ENCODE measurements at regions not wholly inside any gene's neighbourhood (a gene's known extent, or its start where the extent isn't known, plus 50 kb on each side); places are given as distances from the start of the nearest gene placed in this dataset.

DNA sequence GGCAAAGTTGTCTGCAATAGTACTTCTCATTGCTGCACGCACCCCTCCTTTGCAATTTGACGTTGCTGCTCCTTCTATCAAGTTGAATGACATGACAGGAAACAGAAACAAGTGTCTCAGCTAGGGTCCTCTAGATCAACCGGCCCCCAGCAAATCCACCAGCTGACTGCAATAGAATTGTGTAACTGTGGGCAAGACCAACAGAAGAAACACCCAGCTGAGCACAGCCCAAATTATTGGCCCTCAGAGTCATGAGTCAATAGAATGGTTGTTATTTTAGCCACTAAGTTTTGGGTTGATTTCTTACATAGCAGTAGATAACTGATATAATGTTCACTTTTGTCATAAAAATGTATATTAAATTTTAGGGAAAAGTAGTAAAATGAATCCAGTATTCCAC is 202.7 kb downstream of the MAFB start:
- DNase-seq, result no peak

DNA sequence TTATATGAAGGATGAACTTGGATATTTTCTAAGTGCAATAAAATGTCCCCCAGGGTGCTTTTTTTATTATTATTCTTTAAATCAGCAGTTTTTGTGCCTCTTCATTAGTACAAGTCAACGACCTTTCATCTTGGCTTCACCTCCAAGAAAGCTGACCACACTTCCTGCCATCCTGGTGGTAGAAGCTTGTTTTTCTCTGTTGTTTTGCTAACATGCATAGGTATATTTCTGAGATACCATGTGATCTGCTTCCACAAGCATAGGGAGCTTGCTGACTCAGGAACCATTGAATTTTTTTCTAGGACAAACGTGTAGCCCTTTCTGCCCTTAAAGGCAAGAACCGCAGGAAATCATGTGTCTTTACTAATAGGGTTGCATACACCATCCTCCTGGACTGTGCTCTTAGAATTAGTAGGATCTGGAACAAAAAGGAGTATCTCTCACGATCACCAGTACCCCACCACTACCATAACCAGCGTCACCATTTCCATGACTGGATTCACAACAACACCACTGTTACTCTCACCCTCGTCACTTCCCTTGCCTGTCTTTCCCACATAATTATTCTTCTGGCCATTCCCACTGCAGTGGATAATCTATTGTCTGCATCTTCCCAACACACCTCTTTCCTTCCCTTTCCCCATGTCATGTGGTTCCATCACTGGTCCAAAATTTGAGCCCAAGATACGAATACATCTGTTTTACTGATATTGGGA is 207.1 kb downstream of the MAFB start:
- no peak for DNase-seq

DNA sequence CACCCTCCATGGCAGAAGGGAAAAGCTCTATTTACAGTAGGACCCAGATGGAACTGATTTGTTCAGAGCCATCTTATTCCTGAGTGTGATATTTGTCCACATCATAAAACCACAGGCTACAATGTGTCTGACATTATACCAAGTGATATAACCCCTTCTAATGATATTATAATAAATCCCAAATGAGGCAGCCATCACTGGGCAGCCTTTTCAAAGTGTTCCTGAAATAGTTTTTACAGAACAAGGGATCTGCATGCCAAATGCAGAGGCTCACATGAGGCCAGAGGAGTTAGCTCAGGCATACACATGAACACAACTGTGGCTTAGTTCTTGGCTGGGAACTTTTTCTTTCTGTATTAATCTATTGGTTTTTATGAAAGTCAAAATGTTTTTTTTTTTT is 207.7 kb downstream of the MAFB start:
- DNase-seq, result no peak

DNA sequence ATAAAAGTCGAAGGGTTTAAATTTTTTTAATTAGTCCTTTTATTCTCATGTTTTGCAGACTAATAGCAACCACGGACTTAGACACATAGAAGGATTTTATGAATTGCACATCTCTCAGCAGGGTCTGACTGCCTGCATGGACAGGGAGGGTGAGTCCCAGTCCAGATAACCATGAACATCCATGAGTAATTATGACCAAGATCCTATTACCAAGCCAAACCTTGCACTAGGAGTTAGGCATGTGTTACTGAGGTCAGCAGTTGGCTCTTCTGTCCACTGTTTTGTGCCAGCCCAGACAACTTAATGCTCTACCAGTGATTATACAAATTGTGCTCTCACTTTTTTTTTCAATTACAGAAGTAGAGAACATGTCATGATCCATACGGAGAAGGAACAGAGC is 211.2 kb downstream of the MAFB start:
- DNase-seq, result no peak

DNA sequence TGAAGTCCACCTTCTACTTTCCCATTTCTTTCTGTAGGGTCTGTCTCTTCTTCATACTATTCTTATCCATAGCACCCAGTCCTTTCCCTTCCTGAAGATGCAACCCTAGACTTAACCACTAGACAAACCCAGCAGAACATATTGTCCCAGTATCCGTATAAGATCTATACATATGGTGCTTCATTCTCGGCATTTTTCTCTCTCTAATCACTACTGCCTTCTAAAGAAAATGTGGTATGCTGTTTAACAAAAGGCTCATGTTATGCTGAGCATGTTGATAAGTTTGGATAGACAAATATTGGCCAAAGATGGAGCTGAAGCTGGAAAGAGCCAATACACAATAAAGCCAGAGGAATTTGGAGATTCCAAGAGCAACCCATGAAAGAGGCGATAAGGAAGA is 212.6 kb downstream of the MAFB start:
- no peak for DNase-seq

DNA sequence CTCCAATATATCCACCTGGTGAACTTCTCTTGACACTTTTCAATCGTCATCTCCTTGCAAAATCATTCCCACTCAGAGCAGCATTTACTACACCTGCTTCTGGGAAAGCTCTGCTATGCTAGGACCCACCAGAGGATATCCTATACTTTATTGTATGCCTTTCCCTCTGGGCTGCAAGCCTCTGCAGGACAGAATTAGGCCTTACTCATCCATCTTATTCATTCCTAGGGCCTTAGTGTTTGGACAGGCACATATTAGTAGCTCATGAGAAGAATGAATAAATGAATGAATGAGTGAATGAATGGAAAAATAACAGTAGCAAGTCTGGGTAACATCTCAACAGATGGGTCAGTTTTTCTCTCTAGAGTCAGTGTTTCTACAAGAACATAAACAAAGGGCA is 216.1 kb downstream of the MAFB start:
- DNase-seq, result no peak

DNA sequence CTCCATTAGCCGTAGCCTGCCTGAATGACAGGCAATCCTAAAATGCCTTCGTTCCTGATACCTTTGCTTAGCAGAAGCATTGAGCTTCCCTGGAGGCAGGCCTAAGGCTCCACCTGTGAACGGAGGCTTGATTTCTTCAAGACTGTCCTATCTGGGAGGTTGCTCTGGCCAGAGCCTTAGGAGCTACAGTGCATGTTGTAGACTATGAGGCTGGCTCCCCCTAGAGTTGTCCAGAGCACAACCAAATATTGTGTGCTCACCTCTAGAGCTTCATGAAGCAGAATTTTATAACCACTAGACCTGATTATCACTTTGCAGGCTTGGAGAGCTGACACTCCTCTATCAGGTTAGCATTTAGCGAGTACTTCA is 217.8 kb downstream of the MAFB start:
- DNase-seq, result no peak

DNA sequence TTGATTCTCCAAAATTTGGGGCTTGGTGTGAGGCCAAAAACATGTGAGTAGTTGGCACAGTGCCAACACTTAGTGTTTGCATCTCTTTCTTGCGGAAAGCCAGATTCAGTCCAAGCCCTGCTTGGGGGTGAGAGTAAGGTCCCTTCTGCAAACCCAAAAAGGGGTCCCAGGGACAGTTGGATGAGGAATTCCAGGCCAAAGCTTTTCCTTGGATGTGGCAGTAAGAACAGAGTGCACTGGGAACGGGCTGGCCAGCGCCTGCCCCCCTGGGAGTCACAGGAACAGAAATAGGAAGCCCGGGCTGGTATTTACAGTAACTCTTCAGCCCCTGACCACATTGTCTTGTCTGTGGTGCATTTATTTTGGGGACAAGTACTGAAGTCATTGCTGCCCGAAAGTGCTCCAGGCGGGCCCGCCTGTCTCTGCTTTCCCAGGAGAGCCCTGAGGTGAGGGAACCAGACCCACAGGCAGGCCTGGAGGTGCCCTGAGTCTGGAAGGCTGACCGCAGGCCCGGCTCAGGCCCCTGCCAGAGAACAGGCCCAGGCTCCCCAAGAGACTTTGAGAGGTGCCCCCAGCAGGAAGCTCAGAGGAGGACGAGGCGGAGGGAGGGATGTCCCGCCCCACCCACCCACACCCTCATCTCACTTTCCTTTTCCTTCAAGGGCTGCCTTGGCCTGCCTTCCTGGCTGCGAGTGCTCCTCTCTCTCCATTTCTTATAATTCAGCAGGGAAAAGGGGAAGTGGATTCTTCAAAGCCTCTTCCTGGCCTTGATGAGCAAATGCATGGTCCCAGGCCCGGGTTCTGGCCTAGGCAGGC is 218.4 kb downstream of the MAFB start:
- DNase-seq, result no peak

DNA sequence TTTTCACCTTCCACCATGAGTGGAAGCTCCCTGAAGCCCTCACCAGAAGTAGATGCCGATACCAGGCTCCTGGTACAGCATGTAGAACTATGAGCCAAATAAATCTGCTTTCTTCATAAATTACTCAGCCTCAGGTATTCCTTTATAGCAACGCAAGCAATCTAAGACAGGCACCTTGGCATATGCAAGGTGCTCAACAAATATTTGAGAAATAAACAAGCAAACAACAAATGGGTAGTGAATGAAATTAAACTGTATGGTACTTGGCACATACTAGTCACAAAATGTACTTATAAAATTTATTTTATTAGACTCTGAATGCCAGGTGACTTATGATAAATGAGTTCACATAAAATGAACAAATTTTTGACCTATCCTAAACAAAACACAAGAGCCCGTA is 220.3 kb downstream of the MAFB start:
- DNase-seq, result no peak

DNA sequence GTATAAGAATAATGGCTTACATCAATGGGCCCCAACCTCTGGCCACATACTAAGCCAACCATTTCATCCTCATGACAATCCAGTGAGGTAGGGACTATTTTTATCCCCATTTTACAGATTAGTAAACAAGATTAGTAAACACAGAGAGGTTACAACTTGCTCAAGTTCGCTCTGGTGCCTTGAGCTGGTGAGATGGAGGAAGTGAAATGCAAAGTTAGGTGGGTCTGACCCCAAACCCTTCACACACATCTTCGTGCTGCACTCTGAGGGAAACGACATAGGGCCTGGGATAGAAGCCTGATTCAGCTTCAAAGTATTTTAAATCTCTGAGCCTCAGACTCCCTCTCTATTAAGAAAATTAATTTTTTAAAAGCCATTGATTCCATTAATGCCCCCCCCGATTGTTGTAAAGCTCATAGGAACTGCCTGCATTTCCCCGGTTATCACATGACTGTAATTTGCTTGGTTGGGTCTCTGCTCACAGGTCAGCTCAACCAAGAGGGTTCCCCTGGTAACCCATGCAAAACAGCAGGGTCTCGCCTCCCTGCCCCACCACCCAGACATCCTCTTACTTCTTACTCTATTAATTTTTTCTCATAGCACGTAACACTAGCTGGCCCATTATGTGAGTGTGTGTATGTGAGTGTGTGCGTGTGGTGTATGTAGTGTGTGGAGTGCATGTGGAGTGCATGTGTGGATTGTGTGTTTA is 221.2 kb downstream of the MAFB start:
- DNase-seq, result no peak

DNA sequence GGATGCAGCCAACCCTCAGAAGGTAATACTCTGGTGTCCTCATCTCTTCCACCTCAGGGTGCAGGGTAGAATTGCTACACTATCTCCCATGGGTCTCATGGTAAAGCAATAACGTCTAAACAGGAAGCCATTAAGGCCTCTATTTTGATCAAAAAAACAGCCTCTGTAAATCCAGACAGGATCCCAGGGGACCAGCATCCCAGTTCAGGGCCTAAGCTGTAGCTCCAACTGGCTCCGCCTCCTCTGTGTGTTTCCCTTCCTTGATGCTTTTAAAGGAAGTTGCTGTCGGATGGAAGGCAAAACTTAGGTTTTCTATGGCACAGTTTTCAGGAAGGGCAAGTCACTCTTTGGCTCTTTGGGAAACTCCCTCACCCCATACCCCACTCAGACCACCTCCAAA is 222.0 kb downstream of the MAFB start:
- DNase-seq, result no peak

DNA sequence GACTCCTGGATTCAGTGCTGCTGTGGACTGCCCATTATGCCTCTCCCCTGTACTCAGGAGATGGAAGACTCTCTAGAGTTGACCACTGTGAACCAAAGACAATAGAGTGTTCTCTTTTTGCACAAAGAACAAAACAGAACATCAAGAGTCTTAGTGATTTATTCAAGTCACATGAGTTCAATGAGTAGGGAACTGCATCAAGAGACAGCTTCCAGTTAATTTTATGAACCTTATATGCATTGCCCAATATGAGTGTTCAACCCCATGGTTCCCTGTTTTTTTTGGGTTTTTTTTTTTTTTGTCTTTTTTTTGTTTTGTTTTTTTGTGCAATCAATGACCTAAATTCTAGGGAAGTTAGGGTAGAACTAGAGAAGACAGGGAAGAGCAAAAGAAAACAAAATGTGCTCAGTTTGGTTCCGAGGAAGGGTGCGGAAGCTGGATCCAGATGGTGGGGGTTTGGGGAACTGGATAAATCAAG is 224.3 kb downstream of the MAFB start:
- no peak for DNase-seq

DNA sequence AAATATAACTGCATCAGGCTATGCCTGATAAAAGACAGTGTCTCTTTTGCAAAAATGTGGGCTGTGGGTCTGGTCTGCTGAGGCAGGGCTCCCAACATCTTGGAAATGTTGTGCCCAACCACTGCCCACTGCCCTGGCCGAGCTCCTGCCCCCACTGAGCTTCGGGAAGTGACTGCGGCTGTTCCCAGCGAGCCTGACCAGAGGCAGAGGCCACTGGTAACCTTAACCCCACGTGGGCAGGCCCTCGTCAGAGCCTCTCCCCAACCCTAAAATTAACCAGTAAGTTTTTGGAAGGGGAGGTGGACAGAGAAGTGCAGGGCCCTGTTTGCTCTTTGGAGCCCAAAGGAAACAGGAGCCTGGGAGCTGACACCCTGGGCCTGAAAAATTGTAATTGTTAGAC is 225.9 kb downstream of the MAFB start:
- no peak for DNase-seq

DNA sequence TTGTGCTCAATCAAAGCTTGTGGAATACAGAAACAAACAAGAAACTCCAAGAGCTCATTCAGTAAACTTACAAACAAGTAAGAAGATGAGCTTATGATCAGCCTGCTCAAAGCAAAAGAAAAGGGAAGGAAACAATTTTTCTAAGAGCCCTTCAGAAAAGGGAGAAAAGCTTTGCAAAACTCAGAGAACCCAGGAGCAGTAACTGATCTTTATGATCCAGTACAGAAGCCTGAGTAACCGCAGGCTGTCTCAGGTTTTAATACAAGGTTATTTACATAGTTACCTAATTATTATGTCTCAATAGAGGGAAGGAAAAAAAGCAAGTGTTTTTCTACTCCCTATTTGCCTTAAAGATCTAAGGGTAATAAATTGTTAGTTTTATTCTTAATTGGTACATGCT is 226.5 kb downstream of the MAFB start:
- DNase-seq, result no peak

DNA sequence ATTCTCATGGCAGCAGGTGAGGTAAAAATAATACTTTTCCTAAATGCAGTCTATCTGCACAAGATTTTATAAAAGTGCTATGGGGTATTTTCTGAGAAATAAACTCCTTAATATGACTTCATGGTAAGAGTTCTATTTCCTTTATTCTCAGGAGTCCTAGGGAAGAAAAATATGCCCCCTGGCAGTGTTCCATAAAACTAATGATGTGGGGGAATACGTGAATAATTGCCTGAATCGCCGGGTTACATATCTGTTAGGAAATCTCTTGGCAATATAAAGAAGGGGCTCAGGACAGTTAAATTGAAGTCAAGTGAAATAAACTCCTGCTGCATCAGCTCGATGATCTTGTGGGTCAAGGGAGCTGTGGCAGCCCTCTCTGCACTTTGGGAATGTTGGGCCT is 229.7 kb downstream of the MAFB start:
- no peak for DNase-seq

DNA sequence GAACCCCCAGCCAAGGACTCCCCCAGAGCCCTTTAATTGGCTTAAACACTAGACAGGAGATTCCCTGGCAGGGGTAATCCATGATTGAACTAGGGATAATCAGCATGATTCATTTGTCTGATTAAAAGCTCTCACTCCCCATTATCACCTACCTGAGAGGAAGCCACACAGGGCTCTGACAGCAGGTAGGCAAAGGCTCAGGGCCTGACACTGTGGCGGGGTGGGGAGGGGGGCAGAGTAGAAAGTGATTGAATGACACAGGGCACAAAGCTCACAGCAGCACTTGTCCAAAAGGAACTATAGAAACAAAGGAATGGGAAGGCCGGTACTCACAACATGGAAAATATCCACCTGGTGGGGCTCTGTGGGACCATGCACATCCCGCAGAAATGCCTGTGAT is 231.6 kb downstream of the MAFB start:
- no peak for DNase-seq

DNA sequence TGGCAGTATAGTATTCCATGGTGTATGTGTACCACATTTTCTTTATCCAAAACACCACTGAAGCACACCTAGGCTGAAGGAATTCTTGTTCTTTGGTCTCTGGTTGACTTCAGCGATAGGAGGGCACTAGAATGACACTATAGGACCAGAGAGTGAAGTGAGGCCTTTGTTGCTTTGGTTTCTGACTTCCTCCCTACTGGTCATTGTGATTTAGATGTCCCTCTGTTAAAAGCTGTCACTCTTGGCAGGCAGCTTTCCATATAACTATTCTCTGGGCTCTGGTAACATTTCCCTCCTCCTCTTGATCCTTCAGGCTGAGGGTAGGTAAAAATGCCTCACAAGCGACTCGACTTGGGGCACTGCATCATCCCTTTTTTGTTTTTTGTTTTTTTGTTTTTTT is 236.3 kb downstream of the MAFB start:
- no peak for DNase-seq

DNA sequence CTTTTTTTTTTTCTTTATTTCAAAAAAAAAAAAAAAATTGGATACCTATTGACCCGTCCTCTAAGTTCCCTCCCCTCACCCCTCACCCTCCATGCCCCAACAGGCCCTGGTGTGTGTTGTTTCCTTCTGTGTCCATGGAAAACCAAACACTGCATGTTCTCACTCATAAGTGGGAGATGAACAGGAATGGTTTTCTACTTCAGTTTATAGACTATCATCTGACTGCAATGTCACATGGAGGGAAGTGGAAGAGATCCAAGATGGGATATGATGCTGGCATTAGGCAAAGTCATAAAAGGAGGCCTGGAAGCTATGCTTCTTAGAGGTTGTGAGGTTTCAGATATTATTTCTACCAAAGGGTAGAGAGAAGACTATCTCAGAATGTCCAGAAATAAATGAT is 237.5 kb downstream of the MAFB start:
- DNase-seq, result no peak

DNA sequence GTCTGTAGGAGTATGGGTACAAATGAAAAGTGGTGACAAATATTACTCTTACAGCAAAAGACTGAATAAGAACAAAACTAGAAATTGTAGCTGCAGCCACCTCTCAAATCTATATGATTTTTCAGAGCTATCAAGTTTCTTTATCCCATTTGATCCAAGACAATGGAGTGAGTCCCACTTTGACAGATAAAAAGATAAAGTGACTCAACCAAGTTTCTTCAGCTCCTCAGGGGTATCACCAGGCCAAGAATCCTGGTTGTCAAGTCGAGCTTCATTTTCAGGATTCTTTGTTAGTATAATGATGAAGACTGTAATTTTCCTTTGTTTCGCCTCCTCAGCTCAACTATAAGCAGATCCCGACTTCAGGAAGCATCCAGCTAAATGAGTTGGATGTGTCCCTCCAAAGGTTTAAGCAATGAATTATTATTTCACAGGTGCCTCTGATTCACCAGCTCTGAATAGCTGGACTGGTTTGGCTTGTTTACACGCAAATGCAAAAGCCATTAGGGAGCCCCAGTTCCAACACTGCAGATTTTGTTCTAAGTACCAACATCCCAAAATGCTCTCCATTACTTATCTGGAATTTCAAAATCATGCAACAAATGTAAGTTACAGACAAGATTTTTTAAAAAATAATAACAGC is 238.9 kb downstream of the MAFB start:
- DNase-seq, result no peak

DNA sequence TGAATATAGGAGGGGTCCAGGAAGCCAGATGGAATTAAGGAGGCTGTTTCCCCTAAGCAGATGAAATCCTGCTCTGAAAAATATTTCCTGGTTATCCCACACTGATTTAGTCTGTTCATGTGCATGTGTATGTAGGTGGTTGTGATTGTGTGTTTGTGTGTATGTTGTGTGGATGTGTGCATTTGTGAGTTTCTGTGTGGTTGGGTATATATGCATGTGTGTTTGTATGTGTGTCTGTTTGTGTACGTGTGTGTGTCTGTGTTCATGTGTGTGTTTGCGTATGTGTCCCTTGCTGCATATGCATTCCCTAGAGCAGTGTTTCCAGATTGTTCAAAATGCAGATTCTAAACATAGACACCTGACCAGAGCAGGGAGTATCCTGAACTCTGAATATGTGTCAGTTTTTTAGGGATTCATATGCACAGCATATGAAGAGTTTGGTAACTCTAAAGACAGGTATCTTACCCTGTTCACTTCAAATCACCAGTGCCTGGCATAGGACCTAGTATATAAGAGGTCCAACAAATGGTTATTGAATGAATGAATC is 239.8 kb downstream of the MAFB start:
- no peak for DNase-seq

DNA sequence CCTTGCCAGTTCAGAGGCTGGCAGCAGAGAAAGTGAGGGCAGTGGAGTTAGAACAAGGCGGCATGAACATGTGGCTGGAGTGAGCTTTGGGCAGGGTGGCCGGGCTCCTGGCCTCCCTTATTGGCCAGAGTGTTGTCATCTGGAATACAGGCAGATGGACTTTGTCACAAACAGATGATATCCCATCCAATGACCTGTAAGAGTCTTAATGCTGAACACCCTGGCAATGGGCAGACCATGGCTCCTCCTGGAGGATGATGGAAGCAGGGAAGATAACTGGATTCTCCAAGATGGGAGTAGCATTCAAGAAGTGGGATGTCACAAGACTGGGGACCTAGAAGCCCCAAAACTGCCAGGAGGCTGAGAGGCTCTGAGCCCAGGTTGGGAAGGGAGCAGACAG is 242.1 kb downstream of the MAFB start:
- DNase-seq, result no peak

DNA sequence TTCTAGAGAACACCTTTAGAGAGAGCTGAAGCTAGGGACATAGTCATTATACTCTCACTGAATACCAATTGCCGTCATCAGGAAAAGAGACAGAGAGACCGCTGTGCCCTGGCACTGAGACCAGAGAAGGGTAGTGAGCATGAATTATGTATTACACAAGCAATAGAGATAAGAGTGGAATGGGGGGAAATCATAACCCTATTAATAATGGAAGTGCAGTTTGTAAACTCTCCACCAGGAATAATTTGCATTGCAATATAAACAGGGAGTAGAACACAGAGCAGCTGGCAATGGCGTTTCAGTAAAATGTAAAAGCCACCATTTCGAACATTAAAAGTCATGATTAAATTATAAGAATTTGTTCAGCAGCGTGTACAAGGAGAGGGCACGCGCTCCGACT is 244.5 kb downstream of the MAFB start:
- no peak for DNase-seq

DNA sequence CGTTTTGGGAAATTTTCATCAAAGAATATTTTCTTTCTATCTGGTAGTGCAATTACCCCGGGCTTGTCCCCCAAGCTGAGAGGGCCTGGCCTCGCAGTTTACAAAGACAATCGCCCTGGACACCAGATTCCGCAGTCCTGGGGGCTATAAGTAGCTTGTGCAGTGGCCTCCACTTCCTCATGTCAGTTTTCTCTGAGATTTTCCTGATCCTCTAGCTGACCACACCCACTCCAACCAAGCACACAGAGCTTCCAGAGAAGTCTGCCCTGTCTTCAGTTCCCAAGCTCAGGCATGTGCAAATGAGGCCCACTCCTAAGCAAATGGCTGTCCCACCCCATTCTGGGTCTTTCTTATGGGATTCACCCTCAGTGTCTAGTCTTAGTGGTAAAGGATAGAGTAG is 245.3 kb downstream of the MAFB start:
- no peak for DNase-seq

All from 8988T (cell line).